HL-60 (cell line): ENCODE measurements at regions not wholly inside any gene's neighbourhood (a gene's known extent, or its start where the extent isn't known, plus 50 kb on each side); places are given as distances from the start of the nearest gene placed in this dataset.

ENCODE experiments used
- CTCF ChIP-seq: IDR thresholded peaks from one replicate; pipeline ENCODE4 v1.5.1; 2011; ENCODE audit warnings: low read length, control low read depth, inconsistent platforms; ENCODE audit not compliant: insufficient read depth
- GABPA ChIP-seq: IDR thresholded peaks from 2 replicates; pipeline ENCODE4 v1.6.1; 2012; ENCODE audit warnings: low read depth
- POLR2AphosphoS5 ChIP-seq: IDR thresholded peaks from 2 replicates; pipeline ENCODE4 v1.6.1; 2012; ENCODE audit warnings: low read depth
- SPI1 ChIP-seq: IDR thresholded peaks from 2 replicates; pipeline ENCODE4 v1.6.1; 2012; ENCODE audit warnings: low read depth, mild to moderate bottlenecking, borderline replicate concordance
- TF ChIP-seq, protein P1 (sequence below): IDR thresholded peaks from 2 replicates; pipeline ENCODE4 v1.6.1; 2012; ENCODE audit warnings: low read depth; ENCODE audit not compliant: insufficient replicate concordance

DNA sequence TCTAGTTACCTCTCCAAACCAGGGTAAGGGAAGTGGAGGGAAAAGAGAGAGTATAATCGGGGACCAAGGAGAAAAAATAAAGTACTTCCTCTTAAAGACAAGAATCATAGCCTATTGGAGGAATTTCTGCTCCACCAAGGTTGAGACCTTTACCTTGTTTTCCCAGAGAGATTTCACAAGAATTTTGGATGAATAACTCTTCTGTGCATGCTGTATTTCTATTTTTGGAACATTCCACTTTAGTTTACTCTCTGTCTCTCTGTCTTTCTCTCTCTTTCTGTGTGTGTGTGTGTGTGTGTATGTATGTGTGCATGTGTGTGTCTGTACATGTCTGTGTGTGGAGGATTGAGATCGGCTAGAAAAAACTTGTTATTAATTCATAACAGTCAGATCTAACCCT lies 318.4 kb upstream of the RGS18 start:
- no peak for TF ChIP-seq CTCF
- no peak for TF ChIP-seq SPI1
- TF ChIP-seq, protein P1, sequence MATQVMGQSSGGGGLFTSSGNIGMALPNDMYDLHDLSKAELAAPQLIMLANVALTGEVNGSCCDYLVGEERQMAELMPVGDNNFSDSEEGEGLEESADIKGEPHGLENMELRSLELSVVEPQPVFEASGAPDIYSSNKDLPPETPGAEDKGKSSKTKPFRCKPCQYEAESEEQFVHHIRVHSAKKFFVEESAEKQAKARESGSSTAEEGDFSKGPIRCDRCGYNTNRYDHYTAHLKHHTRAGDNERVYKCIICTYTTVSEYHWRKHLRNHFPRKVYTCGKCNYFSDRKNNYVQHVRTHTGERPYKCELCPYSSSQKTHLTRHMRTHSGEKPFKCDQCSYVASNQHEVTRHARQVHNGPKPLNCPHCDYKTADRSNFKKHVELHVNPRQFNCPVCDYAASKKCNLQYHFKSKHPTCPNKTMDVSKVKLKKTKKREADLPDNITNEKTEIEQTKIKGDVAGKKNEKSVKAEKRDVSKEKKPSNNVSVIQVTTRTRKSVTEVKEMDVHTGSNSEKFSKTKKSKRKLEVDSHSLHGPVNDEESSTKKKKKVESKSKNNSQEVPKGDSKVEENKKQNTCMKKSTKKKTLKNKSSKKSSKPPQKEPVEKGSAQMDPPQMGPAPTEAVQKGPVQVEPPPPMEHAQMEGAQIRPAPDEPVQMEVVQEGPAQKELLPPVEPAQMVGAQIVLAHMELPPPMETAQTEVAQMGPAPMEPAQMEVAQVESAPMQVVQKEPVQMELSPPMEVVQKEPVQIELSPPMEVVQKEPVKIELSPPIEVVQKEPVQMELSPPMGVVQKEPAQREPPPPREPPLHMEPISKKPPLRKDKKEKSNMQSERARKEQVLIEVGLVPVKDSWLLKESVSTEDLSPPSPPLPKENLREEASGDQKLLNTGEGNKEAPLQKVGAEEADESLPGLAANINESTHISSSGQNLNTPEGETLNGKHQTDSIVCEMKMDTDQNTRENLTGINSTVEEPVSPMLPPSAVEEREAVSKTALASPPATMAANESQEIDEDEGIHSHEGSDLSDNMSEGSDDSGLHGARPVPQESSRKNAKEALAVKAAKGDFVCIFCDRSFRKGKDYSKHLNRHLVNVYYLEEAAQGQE = no peak
- TF ChIP-seq POLR2AphosphoS5 = no peak
- no peak for TF ChIP-seq GABPA
